SK-N-SH (cell line): ENCODE measurements at regions not wholly inside any gene's neighbourhood (a gene's known extent, or its start where the extent isn't known, plus 50 kb on each side); places are given as distances from the start of the nearest gene placed in this dataset.

Experiments
- CTCF ChIA-PET: fragments of 300-600, 350-600 bp; formaldehyde crosslinking; extraction: SDS; loops from one replicate; lab custom pipeline; 2021; lab: Yijun Ruan, JAX
- POLR2A ChIA-PET: fragments of 350-600 bp; sonication (Branson Sonifier 250); formaldehyde crosslinking; extraction: SDS; loops from one replicate; lab custom pipeline; 2020; ENCODE audit warnings: antibody characterized with exemption, inconsistent platforms; lab: Yijun Ruan, JAX
- DNase-seq: peaks from one replicate; pipeline ENCODE4 v3.0.0; 2012
- H2AFZ ChIP-seq: fragments of 200-600 bp; sonication (generic); 2 replicates; pipeline ENCODE4 v1.8.1; 2016; ENCODE audit warnings: antibody characterized with exemption, mild to moderate bottlenecking, low read depth
- H3F3A ChIP-seq: fragments of 200-600 bp; sonication (generic); replicated peaks from 2 replicates; pipeline ENCODE3; 2016; ENCODE audit warnings: antibody characterized with exemption, mild to moderate bottlenecking; ENCODE audit not compliant: insufficient read depth
- H3K27ac ChIP-seq, 2 experiments: fragments of 200-500 bp in 1 of 2; fragments of 200-600 bp in 1 of 2; sonication (Bioruptor generic) in 1 of 2; sonication (generic), shearing (Covaris generic) in 1 of 2; 2 replicates each; pipeline versions ENCODE4 v1.5.1 to v1.6.1; 2014 to 2016; ENCODE audit warnings: low read depth in 2 of 2, inconsistent platforms in 1 of 2, low read length in 1 of 2, mild to moderate bottlenecking in 1 of 2, mixed read lengths in 1 of 2
- H3K27me3 ChIP-seq: fragments of 200-600 bp; sonication (generic), shearing (Covaris generic); 2 replicates; pipeline ENCODE4 v1.6.1; 2016; ENCODE audit warnings: mixed run types; ENCODE audit not compliant: insufficient read depth
- H3K36me3 ChIP-seq, 2 experiments: fragments of 200-500 bp in 1 of 2; fragments of 200-600 bp in 1 of 2; sonication (Bioruptor generic) in 1 of 2; sonication (generic) in 1 of 2; replicated peaks in 1 of 2; 2 replicates each; pipeline versions ENCODE3 to v1.5.1; 2014 to 2016; ENCODE audit warnings: low read length in 1 of 2, mild to moderate bottlenecking in 1 of 2; ENCODE audit not compliant: insufficient read depth in 2 of 2, control insufficient read depth in 1 of 2
- H3K4me1 ChIP-seq, 2 experiments: fragments of 200-500 bp in 1 of 2; fragments of 200-600 bp in 1 of 2; sonication (Bioruptor generic) in 1 of 2; sonication (generic), shearing (Covaris generic) in 1 of 2; 2 replicates each; pipeline versions ENCODE4 v1.5.1 to v1.6.1; 2014 to 2016; ENCODE audit warnings: low read depth in 1 of 2, low read length in 1 of 2, mixed run types in 1 of 2; ENCODE audit not compliant: insufficient read depth in 2 of 2, control insufficient read depth in 1 of 2
- H3K4me2 ChIP-seq: fragments of 200-600 bp; sonication (generic), shearing (Covaris generic); 2 replicates; pipeline ENCODE4 v1.6.1; 2017; ENCODE audit warnings: mixed run types
- H3K4me3 ChIP-seq, 2 experiments: fragments of 200-500 bp in 1 of 2; fragments of 200-600 bp in 1 of 2; sonication (Bioruptor generic) in 1 of 2; sonication (generic), shearing (Covaris generic) in 1 of 2; 2 replicates each; pipeline versions ENCODE4 v1.5.1 to v1.8.1; 2014 to 2016; ENCODE audit warnings: low read depth in 2 of 2, inconsistent platforms in 1 of 2, low read length in 1 of 2, mild to moderate bottlenecking in 1 of 2, mixed read lengths in 1 of 2, moderate library complexity in 1 of 2
- H3K79me2 ChIP-seq: fragments of 200-600 bp; sonication (generic); 2 replicates; pipeline ENCODE4 v1.8.1; 2017; ENCODE audit warnings: mild to moderate bottlenecking; ENCODE audit not compliant: insufficient read depth
- H3K9ac ChIP-seq: fragments of 200-600 bp; sonication (generic); 2 replicates; pipeline ENCODE4 v1.6.1; 2017; ENCODE audit warnings: mixed run types
- H3K9me2 ChIP-seq: fragments of 200-600 bp; sonication (generic); 2 replicates; pipeline ENCODE4 v1.6.1; 2017; ENCODE audit warnings: mixed run types
- H3K9me3 ChIP-seq: fragments of 200-600 bp; sonication (generic); 2 replicates; pipeline ENCODE4 v1.6.1; 2017; ENCODE audit warnings: mixed run types, mild to moderate bottlenecking, moderate library complexity
- H4K20me1 ChIP-seq: fragments of 200-600 bp; sonication (generic); 2 replicates; pipeline ENCODE4 v1.6.1; 2017; ENCODE audit warnings: mild to moderate bottlenecking, mixed run types; ENCODE audit not compliant: insufficient read depth
- CTCF ChIP-seq: fragments of 200-600 bp; sonication (generic); IDR thresholded peaks from 2 replicates; pipeline ENCODE4 v1.6.1; 2017; ENCODE audit warnings: antibody characterized with exemption, mild to moderate bottlenecking, moderate library complexity
- ELF1 ChIP-seq: IDR thresholded peaks from 2 replicates; pipeline ENCODE4 v1.4.0; 2012
- EZH2phosphoT487 ChIP-seq: fragments of 200-600 bp; sonication (generic); IDR thresholded peaks from 2 replicates; pipeline ENCODE4 v1.6.1; 2017; ENCODE audit warnings: low read depth, mixed run types, mild to moderate bottlenecking, antibody characterized with exemption, moderate library complexity, borderline replicate concordance
- FOSL2 ChIP-seq: IDR thresholded peaks from 2 replicates; pipeline ENCODE4 v1.4.0; 2012; ENCODE audit warnings: low read depth, mild to moderate bottlenecking, moderate library complexity, borderline replicate concordance
- FOXJ3 ChIP-seq: sonication (generic); formaldehyde crosslinking; IDR thresholded peaks from 2 replicates; pipeline ENCODE4 v1.5.1; 2020; ENCODE audit warnings: mild to moderate bottlenecking, missing genetic modification reagents
- FOXM1 ChIP-seq: IDR thresholded peaks from 2 replicates; pipeline ENCODE4 v1.4.0; 2012; ENCODE audit warnings: low read depth, mild to moderate bottlenecking
- IRF3 ChIP-seq: fragments of 150-350 bp; IDR thresholded peaks from 2 replicates; pipeline ENCODE4 v1.6.1; 2016; ENCODE audit warnings: mild to moderate bottlenecking, low read depth, low read length
- JUND ChIP-seq: IDR thresholded peaks from 2 replicates; pipeline ENCODE4 v1.4.0; 2012
- MEF2A ChIP-seq: IDR thresholded peaks from 2 replicates; pipeline ENCODE4 v1.4.0; 2012; ENCODE audit warnings: low read depth, borderline replicate concordance
- NRF1 ChIP-seq: IDR thresholded peaks from 2 replicates; pipeline ENCODE4 v1.6.1; 2012; ENCODE audit warnings: low read depth, mild to moderate bottlenecking, low read length
- POLR2AphosphoS5 ChIP-seq: IDR thresholded peaks from 2 replicates; pipeline ENCODE4 v1.6.1; 2012; ENCODE audit warnings: low read depth, low read length
- RXRA ChIP-seq: IDR thresholded peaks from 2 replicates; pipeline ENCODE4 v1.4.0; 2012; ENCODE audit warnings: low read depth, mild to moderate bottlenecking, borderline replicate concordance
- SMC3 ChIP-seq: IDR thresholded peaks from 2 replicates; pipeline ENCODE4 v1.6.1; 2012; ENCODE audit warnings: low read depth, low read length, improper control_type of control experiment
- TCF12 ChIP-seq: IDR thresholded peaks from 2 replicates; pipeline ENCODE4 v1.4.0; 2012
- TEAD4 ChIP-seq: IDR thresholded peaks from 2 replicates; pipeline ENCODE4 v1.4.0; 2012; ENCODE audit warnings: mild to moderate bottlenecking, borderline replicate concordance; ENCODE audit not compliant: insufficient read depth
- USF1 ChIP-seq: IDR thresholded peaks from 2 replicates; pipeline ENCODE4 v1.4.0; 2012; ENCODE audit warnings: low read depth, borderline replicate concordance
- YY1 ChIP-seq: IDR thresholded peaks from 2 replicates; pipeline ENCODE4 v1.4.0; 2012; ENCODE audit warnings: low read depth, mild to moderate bottlenecking
- WGBS: methylation state at CpG from one replicate; pipeline ENCODE4 v1.1.6; 2017; ENCODE audit warnings: low lambda C conversion rate; 5-methylcytosine and 5-hydroxymethylcytosine counted together
- TF ChIP-seq, protein P1 (sequence below): fragments of 150-350 bp; IDR thresholded peaks from 2 replicates; pipeline ENCODE4 v1.6.1; 2017; ENCODE audit warnings: antibody characterized with exemption, low read length, low read depth, borderline replicate concordance
- TF ChIP-seq, protein P2 (sequence below): IDR thresholded peaks from 2 replicates; pipeline ENCODE4 v1.4.0; 2012; ENCODE audit warnings: low read depth

DNA sequence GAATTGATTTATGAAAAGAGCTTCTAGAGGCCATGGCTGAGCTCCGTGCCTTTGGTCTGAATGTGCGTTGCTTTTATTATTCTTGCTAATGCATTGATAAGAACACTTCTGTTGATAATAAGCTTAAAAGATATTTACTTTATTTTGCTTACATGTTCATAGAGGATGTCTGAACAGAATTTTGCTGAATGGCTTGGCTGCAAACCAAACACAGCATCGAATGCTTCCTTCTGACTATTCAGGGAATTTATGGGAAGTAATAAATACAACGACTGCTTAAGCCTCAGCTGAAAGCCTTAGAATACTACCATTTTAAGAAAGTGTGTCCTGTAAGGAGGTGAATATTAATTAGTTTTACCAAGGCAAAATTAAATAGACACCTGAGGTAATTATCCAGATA, 643.5 kb upstream of the POT1 start:
- Histone ChIP-seq H3K79me2 (no peaks in the 10 kb centered on the region), H3K27ac (no peak overlapping the region), H3K4me3 (no peak overlapping the region), H3K4me1 (peaks cover 0 to 13% of the 10 kb centered on the region in 2 experiments; a peak in 2 of 4 replicates), H3K9ac (no peak overlapping the region), H3F3A (no peaks in the 10 kb centered on the region), H3K36me3 (no peaks in the 10 kb centered on the region), H2AFZ (no peak overlapping the region), H3K9me2 (no peaks in the 10 kb centered on the region), H4K20me1 (no peaks in the 10 kb centered on the region), H3K9me3 (no peaks in the 10 kb centered on the region), H3K27me3 (no peaks in the 10 kb centered on the region), H3K4me2 (no peak overlapping the region)
- TF ChIP-seq, protein P1, sequence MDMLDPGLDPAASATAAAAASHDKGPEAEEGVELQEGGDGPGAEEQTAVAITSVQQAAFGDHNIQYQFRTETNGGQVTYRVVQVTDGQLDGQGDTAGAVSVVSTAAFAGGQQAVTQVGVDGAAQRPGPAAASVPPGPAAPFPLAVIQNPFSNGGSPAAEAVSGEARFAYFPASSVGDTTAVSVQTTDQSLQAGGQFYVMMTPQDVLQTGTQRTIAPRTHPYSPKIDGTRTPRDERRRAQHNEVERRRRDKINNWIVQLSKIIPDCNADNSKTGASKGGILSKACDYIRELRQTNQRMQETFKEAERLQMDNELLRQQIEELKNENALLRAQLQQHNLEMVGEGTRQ, result no peak
- no peak for TF ChIP-seq USF1
- TF ChIP-seq NRF1, result no peak
- TF ChIP-seq RXRA, result no peak
- no peak for TF ChIP-seq SMC3
- no peak for TF ChIP-seq IRF3
- TF ChIP-seq ELF1, result no peak
- TF ChIP-seq TCF12, result no peak
- TF ChIP-seq, protein P2, sequence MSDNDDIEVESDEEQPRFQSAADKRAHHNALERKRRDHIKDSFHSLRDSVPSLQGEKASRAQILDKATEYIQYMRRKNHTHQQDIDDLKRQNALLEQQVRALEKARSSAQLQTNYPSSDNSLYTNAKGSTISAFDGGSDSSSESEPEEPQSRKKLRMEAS, result no peak
- no peak for TF ChIP-seq MEF2A
- TF ChIP-seq JUND, result no peak
- no peak for TF ChIP-seq TEAD4
- no peak for TF ChIP-seq FOXJ3 (CRISPR knock-in tag)
- TF ChIP-seq FOSL2, result no peak
- ChIA-PET POLR2A (interaction anchor here (1.0 kb wide), 1 partner anchor 9 kb away, joined by 3 read pairs; no protein-coding TSS in a partner anchor), CTCF (interaction anchor here (0.6 to 0.9 kb wide), 3 partner anchors 128 to 1681 kb away, joined by 3 read pairs; no protein-coding TSS in a partner anchor)
- no peak for DNase-seq
- WGBS, result 55% methylated on average over 4 of the region's 4 CpGs

DNA sequence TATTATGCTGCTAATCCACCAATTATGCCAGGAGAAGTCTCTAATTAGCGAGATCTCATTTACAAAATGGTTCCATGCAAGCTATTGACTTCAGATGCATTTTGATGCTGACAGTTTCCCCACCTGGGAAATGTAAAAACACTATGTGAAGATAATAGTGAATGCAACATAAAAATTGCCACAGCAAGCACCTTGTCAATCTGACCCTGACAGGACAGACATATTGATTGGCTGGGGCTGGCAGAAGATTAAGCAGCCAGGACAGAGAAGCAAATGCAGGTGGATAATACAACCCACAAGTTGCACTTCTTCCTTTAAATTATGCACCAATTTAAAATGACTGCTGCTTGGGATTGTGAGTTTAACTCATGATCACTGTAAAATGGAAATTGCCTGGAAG, 642.8 kb upstream of the POT1 start:
- no peak for TF ChIP-seq EZH2phosphoT487
- TF ChIP-seq RXRA, result no peak
- no peak for TF ChIP-seq YY1
- TF ChIP-seq FOXM1, result no peak
- no peak for TF ChIP-seq CTCF
- TF ChIP-seq POLR2AphosphoS5, result no peak
- H3K27ac ChIP-seq, result no peak overlapping the region
- no peak for DNase-seq
- H2AFZ ChIP-seq, result no peak overlapping the region
- H3K4me1 ChIP-seq, result peaks cover 0 to 13% of the 10 kb centered on the region in 2 experiments; a peak in 2 of 4 replicates
- H3K79me2 ChIP-seq, result no peaks in the 10 kb centered on the region
- no peak overlapping the region for H3K4me3 ChIP-seq
- ChIA-PET CTCF (interaction anchor here (0.9 to 1.0 kb wide), 2 partner anchors 27 to 128 kb away, joined by 3 read pairs; no protein-coding TSS in a partner anchor), POLR2A (interaction anchor here (1.0 kb wide), 1 partner anchor 9 kb away, joined by 3 read pairs; no protein-coding TSS in a partner anchor)
- no peaks in the 10 kb centered on the region for H3K27me3 ChIP-seq
- H3K4me2 ChIP-seq, result no peak overlapping the region
- H3F3A ChIP-seq, result no peaks in the 10 kb centered on the region
- H3K36me3 ChIP-seq, result no peaks in the 10 kb centered on the region
- no peaks in the 10 kb centered on the region for H3K9me2 ChIP-seq
- 17% methylated on average over 1 of the region's 1 CpG for WGBS
- H3K9me3 ChIP-seq, result no peaks in the 10 kb centered on the region
- H3K9ac ChIP-seq, result no peak overlapping the region
- no peaks in the 10 kb centered on the region for H4K20me1 ChIP-seq
